ENCODE measurements at regions not wholly inside any gene's neighbourhood (a gene's known extent, or its start where the extent isn't known, plus 50 kb on each side); places are given as distances from the start of the nearest gene placed in this dataset.

GRCh38 chr9:11233696-11234095 lies 620.9 kb upstream of the PTPRD start:
- Histone ChIP-seq H3K27me3 (ENCODE audit: low read depth) (no peaks in the 10 kb centered on the region), H3K9me3 (no peaks in the 10 kb centered on the region), H3K36me3 (no peaks in the 10 kb centered on the region), H3K4me3 (no peak overlapping the region), H3K4me1 (no peaks in the 10 kb centered on the region), H3K27ac (no peak overlapping the region)
- no peak for DNase-seq
- peak in 1 of 2 donors; percentile 34 for ATAC-seq
- intact Hi-C loops (cut with DNase I), result no loop called here
- no peak for TF ChIP-seq CTCF (IDR thresholded peaks at IDR 0.05)

- intact Hi-C loops (cut with DNase I), result no loop called here
Observed at GRCh38 chr9:11235061-11235460, 622.3 kb upstream of the PTPRD start.

GRCh38 chr9:11241779-11242178 lies 629.0 kb upstream of the PTPRD start:
- no peaks in the 10 kb centered on the region for H3K4me1 ChIP-seq
- no peak overlapping the region for H3K27ac ChIP-seq
- H3K36me3 ChIP-seq, result no peaks in the 10 kb centered on the region
- intact Hi-C loops (cut with DNase I), result no loop called here
- no peaks in the 10 kb centered on the region for H3K27me3 ChIP-seq (ENCODE audit: low read depth)
- DNase-seq, result no peak
- TF ChIP-seq CTCF (IDR thresholded peaks at IDR 0.05), result no peak
- peak in 1 of 2 donors; percentile 23 for ATAC-seq
- no peak overlapping the region for H3K4me3 ChIP-seq
- H3K9me3 ChIP-seq, result no peaks in the 10 kb centered on the region

More at GRCh38 chr9:11235061-11235460, 622.3 kb upstream of the PTPRD start:
- ATAC-seq (no peak), DNase-seq (no peak)
- no peaks in the 10 kb centered on the region for H3K9me3 ChIP-seq
- no peaks in the 10 kb centered on the region for H3K27me3 ChIP-seq (ENCODE audit: low read depth)
- no peak overlapping the region for H3K27ac ChIP-seq
- H3K4me1 ChIP-seq, result no peaks in the 10 kb centered on the region
- no peaks in the 10 kb centered on the region for H3K36me3 ChIP-seq
- H3K4me3 ChIP-seq, result no peak overlapping the region
- no peak for TF ChIP-seq CTCF (IDR thresholded peaks at IDR 0.05)

GRCh38 chr9:11257992-11258391 lies 645.2 kb upstream of the PTPRD start:
- Histone ChIP-seq H3K27me3 (ENCODE audit: low read depth) (no peaks in the 10 kb centered on the region), H3K4me3 (no peak overlapping the region), H3K4me1 (no peaks in the 10 kb centered on the region), H3K27ac (no peak overlapping the region), H3K36me3 (no peaks in the 10 kb centered on the region), H3K9me3 (no peaks in the 10 kb centered on the region)
- DNase-seq (no peak), ATAC-seq (no peak)
- no peak for TF ChIP-seq CTCF (IDR thresholded peaks at IDR 0.05)
- intact Hi-C loops (cut with DNase I), result no loop called here

- H3K27ac ChIP-seq, result no peak overlapping the region
- intact Hi-C loops (cut with DNase I), result no loop called here
- DNase-seq, result no peak
- no peak for ATAC-seq
- H3K4me3 ChIP-seq, result no peak overlapping the region
- no peaks in the 10 kb centered on the region for H3K4me1 ChIP-seq
- H3K27me3 ChIP-seq (ENCODE audit: low read depth), result no peaks in the 10 kb centered on the region
- H3K36me3 ChIP-seq, result no peaks in the 10 kb centered on the region
- no peak for TF ChIP-seq CTCF (IDR thresholded peaks at IDR 0.05)
- peaks cover 39% of the 10 kb centered on the region for H3K9me3 ChIP-seq
Observed at GRCh38 chr9:11269036-11269435, 656.2 kb upstream of the PTPRD start.

GRCh38 chr9:11275158-11275695 lies 662.4 kb upstream of the PTPRD start:
- Histone ChIP-seq H3K27ac (no peak overlapping the region), H3K36me3 (no peaks in the 10 kb centered on the region), H3K4me1 (no peaks in the 10 kb centered on the region), H3K27me3 (ENCODE audit: low read depth) (no peaks in the 10 kb centered on the region), H3K4me3 (no peak overlapping the region), H3K9me3 (peaks cover 6% of the 10 kb centered on the region)
- DNase-seq, result no peak
- intact Hi-C loops (cut with DNase I), result no loop called here
- ATAC-seq, result no peak
- TF ChIP-seq CTCF (IDR thresholded peaks at IDR 0.05), result no peak
